K562 (cell line): ENCODE measurements at regions not wholly inside any gene's neighbourhood (a gene's known extent, or its start where the extent isn't known, plus 50 kb on each side); places are given as distances from the start of the nearest gene placed in this dataset.

ENCODE experiments used
- ATAC-seq: fragments of 200-7000 bp; cut with Tn5 transposase; 3 replicates; pipeline ENCODE4 v1.9.1; 2020; ENCODE audit warnings: moderate library complexity
- BruUV-seq: library from RNA; stranded (reverse); fragments of 400-500 nt; replicated peaks from 2 replicates; lab custom pipeline; 2021; lab: Mats Ljungman, UMichigan
- CTCF ChIA-PET: fragments of 300-600 bp; formaldehyde crosslinking; extraction: SDS; loops from one replicate; lab custom pipeline; 2021; ENCODE audit warnings: low intra/inter-chr PET ratio; lab: Yijun Ruan, JAX
- POLR2A ChIA-PET: fragments of 300-600, 350-650 bp; sonication (Branson Sonifier 250); formaldehyde crosslinking; extraction: SDS; loops from one replicate; lab custom pipeline; 2021; ENCODE audit warnings: antibody characterized with exemption, inconsistent platforms; lab: Yijun Ruan, JAX
- DNase-seq, 4 experiments: peaks; one replicate each; pipeline versions ENCODE4 v3.0.0 to v3.0.0-alpha.2; 2011 to 2018; ENCODE audit warnings: low spot score in 3 of 4, mixed read lengths in 3 of 4; ENCODE audit errors: extremely low read depth in 1 of 4
- FAIRE-seq: peaks from 2 replicates; lab custom pipeline; 2011; peaks lifted over from hg19 to GRCh38; lab: Jason Lieb, UNC
- H2AFZ ChIP-seq: 2 replicates; pipeline ENCODE4 v1.6.0; 2011; ENCODE audit warnings: low read depth, low read length, control low read depth, inconsistent platforms
- H3K27ac ChIP-seq: fragments of 200-600 bp; 3 replicates; pipeline ENCODE4 v1.8.0; 2011; ENCODE audit warnings: low read depth, mild to moderate bottlenecking, control low read depth, inconsistent platforms, low read length, moderate library complexity, mixed read lengths; ENCODE audit errors: extremely low read depth
- H3K27me3 ChIP-seq, 2 experiments: fragments of 300-600 bp in 1 of 2; 2 replicates in 1 of 2; 3 replicates in 1 of 2; pipeline versions ENCODE4 v1.6.0 to v1.8.0; 2011; ENCODE audit warnings: inconsistent platforms in 2 of 2, low read length in 2 of 2, mild to moderate bottlenecking in 1 of 2, mixed read lengths in 1 of 2, moderate library complexity in 1 of 2; ENCODE audit not compliant: control insufficient read depth in 2 of 2, insufficient read depth in 2 of 2
- H3K36me3 ChIP-seq: fragments of 300-600 bp; 3 replicates; pipeline ENCODE4 v1.8.0; 2011; ENCODE audit warnings: mild to moderate bottlenecking, low read length, inconsistent platforms; ENCODE audit not compliant: control insufficient read depth, insufficient read depth
- H3K4me1 ChIP-seq, 2 experiments: fragments of 200-600 bp in 1 of 2; replicated peaks in 1 of 2; 2 replicates in 1 of 2; 3 replicates in 1 of 2; pipeline versions ENCODE4 v1.5.1 to v1.8.0; 2011; ENCODE audit warnings: inconsistent platforms in 2 of 2, low read length in 2 of 2, mild to moderate bottlenecking in 1 of 2, mixed read lengths in 1 of 2, moderate library complexity in 1 of 2; ENCODE audit not compliant: control insufficient read depth in 2 of 2, insufficient read depth in 2 of 2
- H3K4me2 ChIP-seq: 2 replicates; pipeline ENCODE4 v1.6.1; 2011; ENCODE audit warnings: low read length, control low read depth, inconsistent platforms, mixed read lengths; ENCODE audit not compliant: insufficient read depth
- H3K4me3 ChIP-seq: fragments of 200-600 bp; sonication (generic), shearing (Covaris generic); 2 replicates; pipeline ENCODE4 v1.5.1; 2016; ENCODE audit warnings: control low read depth, inconsistent platforms
- H3K79me2 ChIP-seq: fragments of 200-600 bp; 3 replicates; pipeline ENCODE4 v1.8.0; 2011; ENCODE audit warnings: low read length, inconsistent platforms; ENCODE audit not compliant: control insufficient read depth, insufficient read depth
- H3K9ac ChIP-seq, 2 experiments: 2 replicates each; pipeline versions ENCODE4 v1.6.0 to v1.6.1; 2011; ENCODE audit warnings: low read depth in 2 of 2, low read length in 2 of 2, control low read depth in 1 of 2, inconsistent platforms in 1 of 2, mild to moderate bottlenecking in 1 of 2, mixed read lengths in 1 of 2; ENCODE audit not compliant: insufficient read depth in 1 of 2
- H3K9me1 ChIP-seq: one replicate; pipeline ENCODE4 v1.6.0; 2011; ENCODE audit warnings: inconsistent platforms, mild to moderate bottlenecking, low read length, moderate library complexity; ENCODE audit not compliant: control insufficient read depth, insufficient read depth
- H3K9me3 ChIP-seq: replicated peaks from 2 replicates; pipeline ENCODE4 v1.5.1; 2011; ENCODE audit warnings: low read depth, low read length, inconsistent platforms; ENCODE audit not compliant: control insufficient read depth, insufficient read depth
- H4K20me1 ChIP-seq: replicated peaks from 2 replicates; pipeline ENCODE4 v1.6.1; 2011; ENCODE audit warnings: low read length, inconsistent platforms, mixed read lengths; ENCODE audit not compliant: control insufficient read depth, insufficient read depth
- ARHGAP35 ChIP-seq: fragments of 450-650 bp; IDR thresholded peaks from 2 replicates; pipeline ENCODE4 v1.6.1; 2018; ENCODE audit not compliant: partially characterized antibody
- CTBP1 ChIP-seq: fragments of 450-650 bp; IDR thresholded peaks from 2 replicates; pipeline ENCODE4 v1.6.1; 2016; ENCODE audit warnings: borderline replicate concordance
- EP300 ChIP-seq: IDR thresholded peaks from 2 replicates; pipeline ENCODE4 v1.6.1; 2012; ENCODE audit warnings: low read length, improper control_type of control experiment
- FOXJ2 ChIP-seq: fragments of 200-800 bp; sonication (Bioruptor generic); IDR thresholded peaks from 2 replicates; pipeline ENCODE4 v1.6.1; 2016; ENCODE audit warnings: missing genetic modification characterization, missing compliant biosample characterization
- HCFC1 ChIP-seq: IDR thresholded peaks from 2 replicates; pipeline ENCODE4 v1.6.1; 2012; ENCODE audit warnings: low read depth, low read length, improper control_type of control experiment
- LCOR ChIP-seq: sonication (generic); formaldehyde crosslinking; IDR thresholded peaks from 2 replicates; pipeline ENCODE4 v1.8.0; 2022; ENCODE audit warnings: mild to moderate bottlenecking, missing genetic modification reagents
- MED1 ChIP-seq: sonication (generic); formaldehyde crosslinking; IDR thresholded peaks from 2 replicates; pipeline ENCODE4 v1.8.1; 2023; ENCODE audit warnings: missing genetic modification reagents, borderline replicate concordance
- NFIC ChIP-seq: fragments of 450-650 bp; IDR thresholded peaks from 2 replicates; pipeline ENCODE4 v1.6.1; 2017; ENCODE audit warnings: mild to moderate bottlenecking, inconsistent platforms
- NFRKB ChIP-seq: fragments of 450-650 bp; IDR thresholded peaks from 2 replicates; pipeline ENCODE4 v1.6.1; 2016; ENCODE audit warnings: low read depth
- SNRNP70 ChIP-seq: fragments of 200-400 bp; formaldehyde crosslinking; optimal IDR thresholded peaks from 2 replicates; pipeline ENCODE3; 2017; ENCODE audit warnings: low read depth, low read length
- TAL1 ChIP-seq: fragments of 450-650 bp; IDR thresholded peaks from 2 replicates; pipeline ENCODE4 v1.6.1; 2016; ENCODE audit warnings: mild to moderate bottlenecking
- ZNF274 ChIP-seq: IDR thresholded peaks from 2 replicates; pipeline ENCODE4 v1.6.1; 2011; ENCODE audit warnings: low read depth, mild to moderate bottlenecking, low read length, moderate library complexity, borderline replicate concordance
- in situ Hi-C: fragments of 300-500 bp; cut with MboI; formaldehyde crosslinking; loops from 4 replicates; pipeline ENCODE4 v1.15.0; 2018; ENCODE audit warnings: inconsistent platforms, mixed read lengths
- intact Hi-C: fragments of 100-400 bp; cut with micrococcal nuclease; formaldehyde crosslinking; loops from 2 replicates; pipeline ENCODE4 v1.14.2; 2022
- TF ChIP-seq, protein P1 (sequence below): fragments of 450-650 bp; IDR thresholded peaks from 2 replicates; pipeline ENCODE4 v1.6.1; 2016; ENCODE audit warnings: mild to moderate bottlenecking
- TF ChIP-seq, protein P2 (sequence below): fragments of 250-450 bp; sonication (Bioruptor Pico); IDR thresholded peaks from 2 replicates; pipeline ENCODE4 v1.4.0; 2020
- TF ChIP-seq, protein P3 (sequence below): fragments of 250-450 bp; sonication (Bioruptor Pico); IDR thresholded peaks from 2 replicates; pipeline ENCODE4 v1.5.0; 2022; ENCODE audit warnings: mild to moderate bottlenecking

DNA sequence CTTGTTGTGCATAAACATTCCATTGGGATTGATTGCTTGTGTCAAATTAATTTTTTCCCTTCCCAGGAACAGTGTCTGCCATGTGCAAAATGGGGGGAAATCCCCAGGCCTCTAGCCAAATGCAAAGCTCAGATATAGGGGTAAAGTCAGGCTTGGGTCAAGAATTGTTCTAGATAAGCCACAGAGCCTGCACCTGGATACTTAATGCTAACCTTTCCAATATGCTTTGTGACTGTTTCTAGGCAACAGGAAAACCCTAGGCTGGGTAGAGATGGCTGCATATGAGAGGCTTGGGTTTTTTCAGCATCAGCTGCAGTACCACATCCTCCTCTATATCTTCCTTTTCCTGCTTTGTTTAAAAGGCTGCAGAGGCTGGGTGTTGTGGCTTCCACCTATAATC lies 61.9 kb upstream of the ROPN1 start:
- Histone ChIP-seq H3K79me2 (no peaks in the 10 kb centered on the region), H3K27me3 (peaks cover 3 to 4% of the 10 kb centered on the region in 2 experiments; a peak in 2 of 5 replicates), H3K4me1 (no peaks in the 10 kb centered on the region), H3K4me3 (no peak overlapping the region), H2AFZ (no peak overlapping the region), H3K9me1 (no peaks in the 10 kb centered on the region), H3K9ac (no peak overlapping the region), H3K36me3 (no peaks in the 10 kb centered on the region), H3K27ac (no peak overlapping the region), H3K9me3 (no peaks in the 10 kb centered on the region), H4K20me1 (no peaks in the 10 kb centered on the region), H3K4me2 (no peak overlapping the region)
- CTCF ChIA-PET, result no interaction called here
- ATAC-seq (no peak), FAIRE-seq (no peak), DNase-seq (no peak)
- in situ Hi-C loops (no loop called here), intact Hi-C loops (no loop called here)
- BruUV-seq, result no TSS peak
- TF ChIP-seq MED1 (CRISPR knock-in tag), result no peak
- TF ChIP-seq TAL1, result no peak
- TF ChIP-seq NFRKB, result no peak
- no peak for TF ChIP-seq SNRNP70
- TF ChIP-seq ARHGAP35, result no peak
- TF ChIP-seq NFIC, result no peak
- TF ChIP-seq ZNF274, result no peak
- TF ChIP-seq CTBP1, result no peak
- no peak for TF ChIP-seq EP300
- TF ChIP-seq FOXJ2, result no peak
- TF ChIP-seq, protein P1, sequence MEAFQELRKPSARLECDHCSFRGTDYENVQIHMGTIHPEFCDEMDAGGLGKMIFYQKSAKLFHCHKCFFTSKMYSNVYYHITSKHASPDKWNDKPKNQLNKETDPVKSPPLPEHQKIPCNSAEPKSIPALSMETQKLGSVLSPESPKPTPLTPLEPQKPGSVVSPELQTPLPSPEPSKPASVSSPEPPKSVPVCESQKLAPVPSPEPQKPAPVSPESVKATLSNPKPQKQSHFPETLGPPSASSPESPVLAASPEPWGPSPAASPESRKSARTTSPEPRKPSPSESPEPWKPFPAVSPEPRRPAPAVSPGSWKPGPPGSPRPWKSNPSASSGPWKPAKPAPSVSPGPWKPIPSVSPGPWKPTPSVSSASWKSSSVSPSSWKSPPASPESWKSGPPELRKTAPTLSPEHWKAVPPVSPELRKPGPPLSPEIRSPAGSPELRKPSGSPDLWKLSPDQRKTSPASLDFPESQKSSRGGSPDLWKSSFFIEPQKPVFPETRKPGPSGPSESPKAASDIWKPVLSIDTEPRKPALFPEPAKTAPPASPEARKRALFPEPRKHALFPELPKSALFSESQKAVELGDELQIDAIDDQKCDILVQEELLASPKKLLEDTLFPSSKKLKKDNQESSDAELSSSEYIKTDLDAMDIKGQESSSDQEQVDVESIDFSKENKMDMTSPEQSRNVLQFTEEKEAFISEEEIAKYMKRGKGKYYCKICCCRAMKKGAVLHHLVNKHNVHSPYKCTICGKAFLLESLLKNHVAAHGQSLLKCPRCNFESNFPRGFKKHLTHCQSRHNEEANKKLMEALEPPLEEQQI, result no peak
- TF ChIP-seq, protein P2, sequence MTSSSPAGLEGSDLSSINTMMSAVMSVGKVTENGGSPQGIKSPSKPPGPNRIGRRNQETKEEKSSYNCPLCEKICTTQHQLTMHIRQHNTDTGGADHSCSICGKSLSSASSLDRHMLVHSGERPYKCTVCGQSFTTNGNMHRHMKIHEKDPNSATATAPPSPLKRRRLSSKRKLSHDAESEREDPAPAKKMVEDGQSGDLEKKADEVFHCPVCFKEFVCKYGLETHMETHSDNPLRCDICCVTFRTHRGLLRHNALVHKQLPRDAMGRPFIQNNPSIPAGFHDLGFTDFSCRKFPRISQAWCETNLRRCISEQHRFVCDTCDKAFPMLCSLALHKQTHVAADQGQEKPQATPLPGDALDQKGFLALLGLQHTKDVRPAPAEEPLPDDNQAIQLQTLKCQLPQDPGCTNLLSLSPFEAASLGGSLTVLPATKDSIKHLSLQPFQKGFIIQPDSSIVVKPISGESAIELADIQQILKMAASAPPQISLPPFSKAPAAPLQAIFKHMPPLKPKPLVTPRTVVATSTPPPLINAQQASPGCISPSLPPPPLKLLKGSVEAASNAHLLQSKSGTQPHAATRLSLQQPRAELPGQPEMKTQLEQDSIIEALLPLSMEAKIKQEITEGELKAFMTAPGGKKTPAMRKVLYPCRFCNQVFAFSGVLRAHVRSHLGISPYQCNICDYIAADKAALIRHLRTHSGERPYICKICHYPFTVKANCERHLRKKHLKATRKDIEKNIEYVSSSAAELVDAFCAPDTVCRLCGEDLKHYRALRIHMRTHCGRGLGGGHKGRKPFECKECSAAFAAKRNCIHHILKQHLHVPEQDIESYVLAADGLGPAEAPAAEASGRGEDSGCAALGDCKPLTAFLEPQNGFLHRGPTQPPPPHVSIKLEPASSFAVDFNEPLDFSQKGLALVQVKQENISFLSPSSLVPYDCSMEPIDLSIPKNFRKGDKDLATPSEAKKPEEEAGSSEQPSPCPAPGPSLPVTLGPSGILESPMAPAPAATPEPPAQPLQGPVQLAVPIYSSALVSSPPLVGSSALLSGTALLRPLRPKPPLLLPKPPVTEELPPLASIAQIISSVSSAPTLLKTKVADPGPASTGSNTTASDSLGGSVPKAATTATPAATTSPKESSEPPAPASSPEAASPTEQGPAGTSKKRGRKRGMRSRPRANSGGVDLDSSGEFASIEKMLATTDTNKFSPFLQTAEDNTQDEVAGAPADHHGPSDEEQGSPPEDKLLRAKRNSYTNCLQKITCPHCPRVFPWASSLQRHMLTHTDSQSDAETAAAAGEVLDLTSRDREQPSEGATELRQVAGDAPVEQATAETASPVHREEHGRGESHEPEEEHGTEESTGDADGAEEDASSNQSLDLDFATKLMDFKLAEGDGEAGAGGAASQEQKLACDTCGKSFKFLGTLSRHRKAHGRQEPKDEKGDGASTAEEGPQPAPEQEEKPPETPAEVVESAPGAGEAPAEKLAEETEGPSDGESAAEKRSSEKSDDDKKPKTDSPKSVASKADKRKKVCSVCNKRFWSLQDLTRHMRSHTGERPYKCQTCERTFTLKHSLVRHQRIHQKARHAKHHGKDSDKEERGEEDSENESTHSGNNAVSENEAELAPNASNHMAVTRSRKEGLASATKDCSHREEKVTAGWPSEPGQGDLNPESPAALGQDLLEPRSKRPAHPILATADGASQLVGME (CRISPR knock-in tag), result no peak
- TF ChIP-seq LCOR (CRISPR knock-in tag), result no peak
- TF ChIP-seq HCFC1, result no peak
- TF ChIP-seq, protein P3, sequence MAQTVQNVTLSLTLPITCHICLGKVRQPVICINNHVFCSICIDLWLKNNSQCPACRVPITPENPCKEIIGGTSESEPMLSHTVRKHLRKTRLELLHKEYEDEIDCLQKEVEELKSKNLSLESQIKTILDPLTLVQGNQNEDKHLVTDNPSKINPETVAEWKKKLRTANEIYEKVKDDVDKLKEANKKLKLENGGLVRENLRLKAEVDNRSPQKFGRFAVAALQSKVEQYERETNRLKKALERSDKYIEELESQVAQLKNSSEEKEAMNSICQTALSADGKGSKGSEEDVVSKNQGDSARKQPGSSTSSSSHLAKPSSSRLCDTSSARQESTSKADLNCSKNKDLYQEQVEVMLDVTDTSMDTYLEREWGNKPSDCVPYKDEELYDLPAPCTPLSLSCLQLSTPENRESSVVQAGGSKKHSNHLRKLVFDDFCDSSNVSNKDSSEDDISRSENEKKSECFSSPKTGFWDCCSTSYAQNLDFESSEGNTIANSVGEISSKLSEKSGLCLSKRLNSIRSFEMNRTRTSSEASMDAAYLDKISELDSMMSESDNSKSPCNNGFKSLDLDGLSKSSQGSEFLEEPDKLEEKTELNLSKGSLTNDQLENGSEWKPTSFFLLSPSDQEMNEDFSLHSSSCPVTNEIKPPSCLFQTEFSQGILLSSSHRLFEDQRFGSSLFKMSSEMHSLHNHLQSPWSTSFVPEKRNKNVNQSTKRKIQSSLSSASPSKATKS, result no peak
- POLR2A ChIA-PET, result no interaction called here
